Testis (tissue), 2 donors: ENCODE measurements at regions not wholly inside any gene's neighbourhood (a gene's known extent, or its start where the extent isn't known, plus 50 kb on each side); places are given as distances from the start of the nearest gene placed in this dataset.

Experiments
- DNase-seq: peaks from one replicate; pipeline ENCODE4 v3.0.0-alpha.2; 2019
- H3K27ac ChIP-seq, 2 donors: fragments of 200-600 bp; sonication (generic); one replicate each; pipeline ENCODE4 v1.5.1; 2019
- H3K27me3 ChIP-seq: fragments of 200-600 bp; sonication (generic); one replicate; pipeline ENCODE4 v1.5.1; 2019
- H3K36me3 ChIP-seq: fragments of 200-600 bp; sonication (generic); one replicate; pipeline ENCODE4 v1.5.1; 2017; ENCODE audit warnings: low read depth; ENCODE audit errors: missing control alignments
- H3K4me1 ChIP-seq: fragments of 200-600 bp; sonication (generic); one replicate; pipeline ENCODE4 v1.5.1; 2019
- H3K4me3 ChIP-seq, 2 donors: fragments of 200-600 bp; sonication (generic); one replicate each; pipeline ENCODE4 v1.5.1; 2017 to 2019
- H3K9me3 ChIP-seq: fragments of 200-600 bp; sonication (generic); one replicate; pipeline ENCODE4 v1.5.1; 2017
- CTCF ChIP-seq, 3 experiments: fragments of 450-650 bp in 2 of 3; fragments of 200-600 bp in 1 of 3; sonication (generic) in 1 of 3; IDR thresholded peaks; one replicate each; pipeline ENCODE4 v1.5.1; 2016 to 2019; ENCODE audit warnings: antibody characterized with exemption in 3 of 3, mild to moderate bottlenecking in 2 of 3, moderate library complexity in 1 of 3
- POLR2A ChIP-seq: fragments of 450-650 bp; IDR thresholded peaks from one replicate; pipeline ENCODE4 v1.6.1; 2017; ENCODE audit warnings: antibody characterized with exemption, mild to moderate bottlenecking, moderate library complexity
- WGBS, 2 donors: methylation state at CpG; one replicate each; pipeline ENCODE4 v1.1.5; 2018; 5-methylcytosine and 5-hydroxymethylcytosine counted together
- intact Hi-C: fragments of 100-400 bp; cut with DNase I; formaldehyde crosslinking; loops from one replicate; pipeline ENCODE4 v1.15.1; 2023; ENCODE audit warnings: low total_unique reads

GRCh38 chr12:92493816-92494215 lies 209.0 kb upstream of the PLEKHG7 start:
- TF ChIP-seq POLR2A (no peak), CTCF (IDR thresholded peaks at IDR 0.05) (no peak)
- H3K4me1 ChIP-seq = no peaks in the 10 kb centered on the region
- intact Hi-C loops = no loop called here
- no peak for DNase-seq
- no peaks in the 10 kb centered on the region for H3K27me3 ChIP-seq
- no peaks in the 10 kb centered on the region for H3K36me3 ChIP-seq
- no peak overlapping the region for H3K4me3 ChIP-seq
- H3K9me3 ChIP-seq = no peaks in the 10 kb centered on the region
- no peak overlapping the region for H3K27ac ChIP-seq

GRCh38 chr12:92492995-92493394 lies 209.8 kb upstream of the PLEKHG7 start:
- no peak for DNase-seq
- Histone ChIP-seq H3K4me3 (no peak overlapping the region), H3K27me3 (no peaks in the 10 kb centered on the region), H3K9me3 (no peaks in the 10 kb centered on the region), H3K27ac (no peak overlapping the region), H3K4me1 (no peaks in the 10 kb centered on the region), H3K36me3 (no peaks in the 10 kb centered on the region)
- no peak for TF ChIP-seq POLR2A
- no peak for TF ChIP-seq CTCF (IDR thresholded peaks at IDR 0.05)
- intact Hi-C loops = no loop called here
- WGBS, 2 donors = 95 to 97% methylated on average over 2 of the region's 2 CpGs

GRCh38 chr12:92492291-92492690 lies 210.5 kb upstream of the PLEKHG7 start:
- intact Hi-C loops = no loop called here
- Histone ChIP-seq H3K4me1 (no peaks in the 10 kb centered on the region), H3K36me3 (no peaks in the 10 kb centered on the region), H3K4me3 (no peak overlapping the region), H3K27ac (no peak overlapping the region), H3K9me3 (no peaks in the 10 kb centered on the region), H3K27me3 (no peaks in the 10 kb centered on the region)
- TF ChIP-seq CTCF (IDR thresholded peaks at IDR 0.05) = no peak
- TF ChIP-seq POLR2A = no peak
- DNase-seq = no peak

GRCh38 chr12:92489781-92490180 lies 213.0 kb upstream of the PLEKHG7 start:
- Histone ChIP-seq H3K9me3 (no peaks in the 10 kb centered on the region), H3K4me1 (no peaks in the 10 kb centered on the region), H3K27me3 (no peaks in the 10 kb centered on the region), H3K36me3 (no peaks in the 10 kb centered on the region), H3K4me3 (no peak overlapping the region), H3K27ac (no peak overlapping the region)
- 68 to 75% methylated on average over 4 of the region's 4 CpGs for WGBS, 2 donors
- TF ChIP-seq POLR2A (no peak), CTCF (IDR thresholded peaks at IDR 0.05) (no peak)
- intact Hi-C loops = no loop called here
- DNase-seq = no peak

DNA sequence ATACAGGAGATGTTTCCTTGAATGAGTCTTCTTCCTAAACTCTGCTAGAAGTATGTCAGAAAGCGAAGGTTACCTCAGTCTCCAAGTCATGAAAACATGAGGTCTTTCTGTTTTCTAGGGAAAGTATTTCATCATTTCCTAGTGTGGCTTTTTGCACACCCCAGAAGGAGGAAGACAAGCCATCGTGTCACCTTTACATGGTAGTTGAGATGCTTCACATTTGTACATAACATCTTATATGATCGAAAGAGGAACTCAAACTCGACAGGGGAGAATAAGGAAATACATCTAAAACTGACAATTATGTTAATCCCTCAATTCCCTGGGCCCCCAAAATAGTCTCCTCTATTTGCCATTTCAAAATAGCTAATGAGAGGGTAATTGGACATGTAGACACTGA lies 214.1 kb upstream of the PLEKHG7 start:
- H3K36me3 ChIP-seq = no peaks in the 10 kb centered on the region
- 72 to 80% methylated on average over 4 of the region's 4 CpGs for WGBS, 2 donors
- DNase-seq = no peak
- no peak for TF ChIP-seq CTCF (IDR thresholded peaks at IDR 0.05)
- no peak for TF ChIP-seq POLR2A
- H3K27ac ChIP-seq = no peak overlapping the region
- no peak overlapping the region for H3K4me3 ChIP-seq
- no peaks in the 10 kb centered on the region for H3K9me3 ChIP-seq
- H3K27me3 ChIP-seq = no peaks in the 10 kb centered on the region
- intact Hi-C loops = no loop called here
- H3K4me1 ChIP-seq = no peaks in the 10 kb centered on the region
